RWPE2 (cell line): ENCODE measurements at regions not wholly inside any gene's neighbourhood (a gene's known extent, or its start where the extent isn't known, plus 50 kb on each side); places are given as distances from the start of the nearest gene placed in this dataset.
A peak's percentile ranks its signal among the peaks of the same experiment; 100 is the strongest.

ENCODE experiments used
- ATAC-seq: fragments of 200-7000 bp; cut with Tn5 transposase; 3 replicates; pipeline ENCODE4 v1.9.1; 2021; ENCODE audit warnings: low read depth
- DNase-seq: peaks from one replicate; pipeline ENCODE4 v3.0.0-alpha.2; 2020; ENCODE audit warnings: low spot score
- H3K27ac ChIP-seq: fragments of 450-650 bp; 2 replicates; pipeline ENCODE4 v1.5.1; 2017; ENCODE audit warnings: mild to moderate bottlenecking; ENCODE audit not compliant: poor library complexity, severe bottlenecking
- H3K27me3 ChIP-seq: fragments of 250-450 bp; sonication (Bioruptor Pico); 2 replicates; pipeline ENCODE4 v1.5.1; 2021; ENCODE audit warnings: mild to moderate bottlenecking, moderate library complexity; ENCODE audit not compliant: insufficient read depth, poor library complexity, severe bottlenecking
- H3K36me3 ChIP-seq: fragments of 250-450 bp; sonication (Bioruptor Pico); 2 replicates; pipeline ENCODE4 v1.5.1; 2020; ENCODE audit warnings: low read depth, mild to moderate bottlenecking, moderate library complexity
- H3K4me1 ChIP-seq: fragments of 250-450 bp; sonication (Bioruptor Pico); 2 replicates; pipeline ENCODE4 v1.5.1; 2021; ENCODE audit warnings: mild to moderate bottlenecking, moderate library complexity; ENCODE audit not compliant: insufficient read depth, poor library complexity, severe bottlenecking
- H3K4me3 ChIP-seq: fragments of 250-450 bp; sonication (Bioruptor Pico); 2 replicates; pipeline ENCODE4 v1.5.1; 2021; ENCODE audit warnings: mild to moderate bottlenecking, moderate library complexity; ENCODE audit not compliant: severe bottlenecking
- H3K9me3 ChIP-seq: fragments of 250-450 bp; sonication (Bioruptor Pico); 2 replicates; pipeline ENCODE4 v1.5.1; 2021; ENCODE audit warnings: mild to moderate bottlenecking, moderate library complexity; ENCODE audit not compliant: severe bottlenecking
- TF ChIP-seq, protein P1 (sequence below): fragments of 450-650 bp; IDR thresholded peaks from one replicate; pipeline ENCODE4 v1.5.1; 2017; ENCODE audit warnings: mild to moderate bottlenecking, moderate library complexity; ENCODE audit not compliant: poor library complexity, severe bottlenecking

DNA sequence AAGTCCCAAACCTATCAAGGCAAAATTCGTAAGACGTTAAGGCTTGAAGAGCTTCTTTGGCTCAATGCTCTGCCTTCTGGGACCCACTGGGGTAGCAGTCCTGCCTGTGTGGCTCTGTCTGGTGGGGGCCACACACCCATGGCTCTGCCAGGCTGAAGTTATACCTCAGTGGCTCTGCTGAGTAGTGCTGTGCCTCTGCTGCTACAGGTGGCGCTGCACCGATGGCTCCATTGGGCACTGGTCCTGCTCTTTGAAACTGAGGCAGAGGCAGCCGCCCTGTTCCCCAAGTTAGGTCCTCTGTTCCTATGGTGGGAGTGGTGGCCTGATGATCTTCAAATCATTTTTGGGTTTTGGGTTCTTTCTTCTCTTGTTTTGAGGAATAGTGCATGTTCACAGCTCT lies 68.0 kb upstream of the AP4E1 start:
- TF ChIP-seq, protein P1, sequence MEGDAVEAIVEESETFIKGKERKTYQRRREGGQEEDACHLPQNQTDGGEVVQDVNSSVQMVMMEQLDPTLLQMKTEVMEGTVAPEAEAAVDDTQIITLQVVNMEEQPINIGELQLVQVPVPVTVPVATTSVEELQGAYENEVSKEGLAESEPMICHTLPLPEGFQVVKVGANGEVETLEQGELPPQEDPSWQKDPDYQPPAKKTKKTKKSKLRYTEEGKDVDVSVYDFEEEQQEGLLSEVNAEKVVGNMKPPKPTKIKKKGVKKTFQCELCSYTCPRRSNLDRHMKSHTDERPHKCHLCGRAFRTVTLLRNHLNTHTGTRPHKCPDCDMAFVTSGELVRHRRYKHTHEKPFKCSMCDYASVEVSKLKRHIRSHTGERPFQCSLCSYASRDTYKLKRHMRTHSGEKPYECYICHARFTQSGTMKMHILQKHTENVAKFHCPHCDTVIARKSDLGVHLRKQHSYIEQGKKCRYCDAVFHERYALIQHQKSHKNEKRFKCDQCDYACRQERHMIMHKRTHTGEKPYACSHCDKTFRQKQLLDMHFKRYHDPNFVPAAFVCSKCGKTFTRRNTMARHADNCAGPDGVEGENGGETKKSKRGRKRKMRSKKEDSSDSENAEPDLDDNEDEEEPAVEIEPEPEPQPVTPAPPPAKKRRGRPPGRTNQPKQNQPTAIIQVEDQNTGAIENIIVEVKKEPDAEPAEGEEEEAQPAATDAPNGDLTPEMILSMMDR: no peak
- ATAC-seq (no peak), DNase-seq (no peak)
- Histone ChIP-seq H3K36me3 (no peaks in the 10 kb centered on the region), H3K4me1 (no peaks in the 10 kb centered on the region), H3K4me3 (no peak overlapping the region), H3K9me3 (peaks cover 3% of the 10 kb centered on the region), H3K27me3 (no peaks in the 10 kb centered on the region), H3K27ac (no peak overlapping the region)

DNA sequence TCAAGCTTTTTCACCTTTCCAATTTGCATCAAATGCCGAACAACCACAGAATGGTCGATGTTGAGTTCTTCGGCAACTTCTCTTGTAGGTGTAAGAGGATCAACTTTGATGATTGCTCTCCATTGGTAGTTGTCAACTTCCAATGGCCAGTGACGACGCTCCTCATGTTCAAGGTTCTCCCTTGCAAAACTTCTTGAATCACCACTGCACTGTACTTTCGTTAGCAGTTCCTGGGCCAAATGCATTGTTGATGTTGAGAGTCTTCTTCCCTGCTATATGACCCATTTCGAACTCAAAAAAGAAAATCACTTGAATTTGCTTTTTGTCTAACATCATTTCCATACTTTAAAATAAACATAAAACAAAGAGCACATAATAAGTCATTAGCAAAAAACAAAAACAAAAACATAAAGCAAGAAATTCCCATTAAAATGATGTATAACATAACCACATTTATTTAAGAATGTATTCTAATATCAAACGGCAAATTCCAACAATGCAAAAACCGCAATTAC lies 71.2 kb upstream of the AP4E1 start:
- Histone ChIP-seq H3K4me1 (no peaks in the 10 kb centered on the region), H3K36me3 (no peaks in the 10 kb centered on the region), H3K9me3 (no peaks in the 10 kb centered on the region), H3K27ac (no peak overlapping the region), H3K4me3 (no peak overlapping the region), H3K27me3 (no peaks in the 10 kb centered on the region)
- DNase-seq (no peak), ATAC-seq (no peak)
- TF ChIP-seq, protein P1: no peak

DNA sequence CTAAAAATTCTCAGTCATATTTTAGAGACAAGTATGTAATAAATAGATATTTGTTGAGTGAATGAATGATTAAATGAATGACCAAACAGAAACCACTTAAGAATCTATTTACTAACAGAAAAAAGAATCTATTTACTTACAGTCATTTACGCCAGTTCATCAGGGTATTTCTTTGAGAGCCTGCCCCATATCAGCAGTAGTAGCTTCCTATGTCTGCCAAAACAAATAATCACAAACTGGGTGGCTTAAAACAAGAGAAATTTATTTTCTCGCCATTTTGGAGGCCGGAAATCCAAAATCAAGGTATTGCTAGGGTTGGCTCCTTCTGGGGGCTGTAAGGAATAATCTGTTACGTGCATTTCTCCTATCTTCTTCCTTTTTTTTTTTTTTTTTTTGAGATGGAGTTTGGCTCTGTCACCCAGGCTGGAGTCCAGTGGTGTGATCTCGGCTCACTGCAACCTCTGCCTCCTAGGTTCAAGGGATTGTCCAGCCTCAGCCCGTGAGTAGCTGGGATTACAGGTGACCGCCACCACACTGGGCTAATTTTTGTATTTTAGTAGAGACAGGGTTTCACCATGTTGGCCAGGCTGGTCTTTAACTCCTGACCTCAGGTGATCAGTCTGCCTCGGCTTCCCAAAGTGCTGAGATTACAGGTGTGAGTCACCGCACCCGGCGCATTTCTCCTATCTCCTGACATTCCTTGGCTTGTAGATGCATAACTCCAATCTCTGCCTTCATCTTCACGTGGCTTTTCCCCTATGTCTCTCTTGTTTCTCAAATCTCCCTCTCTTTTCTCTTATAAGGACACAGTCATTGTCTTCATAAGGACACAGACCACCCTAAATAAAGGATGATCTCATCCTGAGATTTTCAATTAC lies 65.2 kb upstream of the SPPL2A start:
- H3K36me3 ChIP-seq: no peaks in the 10 kb centered on the region
- no peak for ATAC-seq
- peaks cover 3% of the 10 kb centered on the region for H3K4me1 ChIP-seq
- DNase-seq: no peak
- no peaks in the 10 kb centered on the region for H3K27me3 ChIP-seq
- H3K9me3 ChIP-seq: no peaks in the 10 kb centered on the region
- H3K4me3 ChIP-seq: no peak overlapping the region
- TF ChIP-seq, protein P1: no peak
- no peak overlapping the region for H3K27ac ChIP-seq

DNA sequence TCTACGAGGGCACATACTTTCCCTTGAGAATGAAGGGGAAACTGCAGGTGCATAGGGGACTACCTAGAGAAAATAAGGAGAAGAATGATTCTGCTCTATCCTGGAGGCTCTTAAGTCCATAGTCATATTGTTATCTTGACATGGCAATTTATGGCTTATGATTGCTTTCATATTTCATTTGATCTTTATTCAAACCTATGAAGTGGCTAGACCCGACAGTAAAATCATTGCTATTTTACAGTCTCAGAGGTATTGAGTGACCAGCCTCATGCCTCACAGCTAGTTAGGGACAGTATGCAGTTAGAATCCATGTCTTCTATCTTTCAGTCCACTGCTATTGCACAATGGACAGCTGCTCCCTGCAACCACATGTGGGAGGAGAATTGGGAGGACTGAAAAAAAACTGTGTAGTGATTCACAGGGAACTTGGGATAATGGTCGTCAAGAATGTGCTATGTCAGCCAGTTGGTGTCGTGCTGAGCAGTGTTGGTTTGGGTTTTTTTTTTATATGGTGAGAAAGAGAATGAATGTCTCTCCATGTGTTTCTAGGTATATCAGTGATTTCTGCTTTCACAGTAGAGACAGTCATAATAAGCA lies 63.2 kb upstream of the SPPL2A start:
- DNase-seq (no peak), ATAC-seq (peak; percentile 95)
- H3K27ac ChIP-seq: no peak overlapping the region

More for the DNA sequence above, 63.2 kb upstream of the SPPL2A start:
- Histone ChIP-seq H3K4me3 (no peak overlapping the region), H3K36me3 (no peaks in the 10 kb centered on the region), H3K27me3 (no peaks in the 10 kb centered on the region), H3K4me1 (peaks cover 3% of the 10 kb centered on the region), H3K9me3 (no peaks in the 10 kb centered on the region)
- TF ChIP-seq, protein P1: peak; percentile 20
